Astrocyte of the spinal cord (primary cell): ENCODE measurements at regions not wholly inside any gene's neighbourhood (a gene's known extent, or its start where the extent isn't known, plus 50 kb on each side); places are given as distances from the start of the nearest gene placed in this dataset.

Source experiments
- DNase-seq: peaks from one replicate; pipeline ENCODE4 v3.0.0; 2011; ENCODE audit warnings: low read depth, low spot score
- H3K4me3 ChIP-seq: 2 replicates; pipeline ENCODE4 v1.5.1; 2011; ENCODE audit warnings: low read depth, mild to moderate bottlenecking, low read length, moderate library complexity
- in situ Hi-C: cut with HindIII; loops from 2 replicates; pipeline ENCODE4 v1.10.0; 2017; ENCODE audit warnings: low sequenced_read_pairs
- TF ChIP-seq, protein P1 (sequence below): IDR thresholded peaks from 2 replicates; pipeline ENCODE4 v1.5.1; 2012; ENCODE audit warnings: low read depth, mild to moderate bottlenecking, low read length, inconsistent platforms

DNA sequence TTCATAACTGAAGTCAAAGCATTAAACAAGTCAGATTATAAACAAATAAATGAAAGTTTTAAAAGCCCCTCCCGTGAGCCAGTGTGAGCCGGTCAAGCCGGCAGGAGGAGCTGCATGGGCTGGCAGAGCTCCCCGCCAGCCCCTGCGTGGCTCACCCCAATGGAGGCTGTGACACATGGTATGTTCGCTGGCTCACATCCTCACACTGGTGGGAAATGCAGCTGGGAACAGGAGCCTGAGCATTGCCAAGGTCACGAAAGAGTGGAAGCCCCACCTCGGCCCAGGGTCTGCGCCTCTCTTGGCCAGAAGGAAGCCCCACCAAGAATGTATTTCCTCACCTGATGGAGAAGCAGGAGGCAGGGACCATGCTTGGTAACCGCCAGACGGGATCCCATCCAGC lies 261.7 kb upstream of the TCERG1L start:
- in situ Hi-C loops = no loop called here
- DNase-seq = no peak
- TF ChIP-seq, protein P1, sequence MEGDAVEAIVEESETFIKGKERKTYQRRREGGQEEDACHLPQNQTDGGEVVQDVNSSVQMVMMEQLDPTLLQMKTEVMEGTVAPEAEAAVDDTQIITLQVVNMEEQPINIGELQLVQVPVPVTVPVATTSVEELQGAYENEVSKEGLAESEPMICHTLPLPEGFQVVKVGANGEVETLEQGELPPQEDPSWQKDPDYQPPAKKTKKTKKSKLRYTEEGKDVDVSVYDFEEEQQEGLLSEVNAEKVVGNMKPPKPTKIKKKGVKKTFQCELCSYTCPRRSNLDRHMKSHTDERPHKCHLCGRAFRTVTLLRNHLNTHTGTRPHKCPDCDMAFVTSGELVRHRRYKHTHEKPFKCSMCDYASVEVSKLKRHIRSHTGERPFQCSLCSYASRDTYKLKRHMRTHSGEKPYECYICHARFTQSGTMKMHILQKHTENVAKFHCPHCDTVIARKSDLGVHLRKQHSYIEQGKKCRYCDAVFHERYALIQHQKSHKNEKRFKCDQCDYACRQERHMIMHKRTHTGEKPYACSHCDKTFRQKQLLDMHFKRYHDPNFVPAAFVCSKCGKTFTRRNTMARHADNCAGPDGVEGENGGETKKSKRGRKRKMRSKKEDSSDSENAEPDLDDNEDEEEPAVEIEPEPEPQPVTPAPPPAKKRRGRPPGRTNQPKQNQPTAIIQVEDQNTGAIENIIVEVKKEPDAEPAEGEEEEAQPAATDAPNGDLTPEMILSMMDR = no peak
- H3K4me3 ChIP-seq = no peak overlapping the region

DNA sequence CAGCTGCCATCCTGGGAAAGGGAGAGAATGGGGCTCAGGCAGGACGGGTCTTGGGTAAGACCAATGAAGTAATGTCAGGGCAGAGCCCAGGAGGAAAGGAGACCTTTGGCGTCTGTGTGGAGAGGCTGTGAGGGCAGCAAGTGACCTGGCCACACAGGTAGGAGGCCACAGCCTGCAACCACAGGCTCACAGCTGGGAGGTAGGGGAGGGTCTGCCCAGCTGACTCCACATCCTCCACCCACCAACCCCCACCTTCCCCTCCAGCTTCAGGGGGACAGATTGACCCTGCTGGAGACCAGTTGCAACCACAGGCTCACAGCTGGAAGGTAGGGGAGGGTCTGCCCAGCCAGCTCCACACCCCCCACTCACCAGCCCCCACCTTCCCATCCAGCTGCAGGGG lies 262.2 kb upstream of the TCERG1L start:
- DNase-seq = no peak
- TF ChIP-seq, protein P1 = no peak
- in situ Hi-C loops = no loop called here
- H3K4me3 ChIP-seq = no peak overlapping the region

GRCh38 chr10:131574363-131574706 lies 262.8 kb upstream of the TCERG1L start:
- TF ChIP-seq, protein P1 = no peak
- in situ Hi-C loops = no loop called here

DNA sequence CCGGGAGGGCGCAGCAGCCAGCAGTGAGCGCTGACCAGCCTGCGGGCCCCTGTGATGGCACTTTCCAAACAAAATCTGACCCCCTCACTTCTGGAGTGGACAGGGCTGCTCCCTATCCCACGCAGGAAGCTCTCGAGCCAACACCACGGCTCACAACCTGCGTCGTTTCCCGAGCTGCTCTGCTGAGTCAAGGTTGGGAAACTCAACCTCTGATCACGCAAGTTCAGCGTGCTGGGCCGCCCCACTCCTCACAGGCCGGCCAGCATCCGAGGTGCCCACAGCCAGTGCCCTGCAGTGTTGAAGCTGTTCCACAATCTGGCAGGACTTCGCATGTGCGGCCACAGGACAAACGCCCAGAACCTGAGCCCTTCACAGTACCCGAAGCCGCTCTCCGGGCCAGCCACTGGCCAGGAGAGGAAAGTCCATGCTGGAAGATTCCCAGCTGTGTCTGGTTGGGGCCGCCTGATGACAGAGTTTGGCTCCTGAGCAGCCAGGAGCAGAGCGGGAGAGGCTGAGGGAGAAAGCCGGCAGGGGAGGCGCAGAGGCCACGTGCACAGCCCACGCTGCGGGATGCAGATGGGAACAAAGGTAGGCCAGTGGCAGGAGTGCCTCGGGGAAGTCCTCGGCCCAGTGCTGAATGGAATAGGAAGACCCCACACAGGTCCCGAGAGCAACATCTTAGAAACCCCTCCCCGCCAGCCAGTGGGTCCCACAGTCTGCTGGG lies 263.3 kb upstream of the TCERG1L start:
- TF ChIP-seq, protein P1 = no peak
- DNase-seq = no peak
- in situ Hi-C loops = no loop called here
- no peak overlapping the region for H3K4me3 ChIP-seq

More at GRCh38 chr10:131574363-131574706, 262.8 kb upstream of the TCERG1L start:
- DNase-seq = no peak
- H3K4me3 ChIP-seq = no peak overlapping the region

GRCh38 chr10:131575877-131576276 lies 264.4 kb upstream of the TCERG1L start:
- TF ChIP-seq, protein P1 = no peak
- no peak overlapping the region for H3K4me3 ChIP-seq
- DNase-seq = no peak
- in situ Hi-C loops = no loop called here

DNA sequence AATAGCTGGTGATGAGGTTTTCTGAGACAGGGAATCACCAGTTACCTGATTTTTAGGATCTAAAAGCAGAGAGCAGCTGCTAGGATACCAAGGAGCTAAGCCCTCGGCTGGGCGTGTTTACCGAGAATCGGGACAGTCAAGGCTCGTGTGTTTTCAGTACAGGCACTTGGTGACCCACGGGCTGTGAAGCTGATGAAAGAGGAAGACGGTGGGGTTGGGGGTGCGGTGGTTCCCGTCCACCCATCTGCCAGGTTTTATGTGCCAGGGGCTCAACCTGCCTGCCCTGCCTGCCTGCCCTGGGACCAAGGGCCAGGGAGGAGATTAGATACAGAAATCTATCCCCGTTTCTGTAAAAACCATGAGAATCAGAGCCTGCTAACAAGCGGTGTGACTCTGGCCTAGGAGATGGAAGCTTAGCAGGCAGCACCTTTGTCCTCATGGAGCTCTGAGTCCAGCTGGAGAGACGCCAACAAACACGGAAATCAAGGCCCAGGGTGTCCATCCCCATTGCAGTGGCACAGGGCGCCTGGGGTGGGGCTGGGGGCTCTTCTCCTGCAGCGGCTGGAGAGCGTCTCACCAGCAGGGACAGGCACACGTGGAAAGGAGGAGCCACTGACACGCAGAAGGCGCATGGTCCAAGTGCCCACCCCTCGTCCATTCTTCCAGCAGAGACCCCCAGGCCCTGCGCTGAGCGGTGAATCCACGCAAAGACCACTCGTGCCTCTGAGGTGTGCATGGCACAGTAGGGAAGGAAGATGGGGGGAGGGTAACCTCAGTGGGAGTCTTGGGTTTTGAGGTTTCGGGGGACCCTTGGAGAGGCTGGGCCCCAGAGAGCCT lies 265.0 kb upstream of the TCERG1L start:
- H3K4me3 ChIP-seq = no peak overlapping the region
- TF ChIP-seq, protein P1 = no peak
- no peak for DNase-seq
- in situ Hi-C loops = no loop called here
